Colon (tissue), 2 donors: ENCODE measurements at regions not wholly inside any gene's neighbourhood (a gene's known extent, or its start where the extent isn't known, plus 50 kb on each side); places are given as distances from the start of the nearest gene placed in this dataset.

ENCODE experiments used
- FAIRE-seq: peaks from 2 replicates; lab custom pipeline; 2012; peaks lifted over from hg19 to GRCh38; lab: Jason Lieb, UNC
- donor health status: control.
- donor health status: control.

GRCh38 chr1:81478219-81478618, 322.5 kb upstream of the ADGRL2 start:
- FAIRE-seq, result no peak

DNA sequence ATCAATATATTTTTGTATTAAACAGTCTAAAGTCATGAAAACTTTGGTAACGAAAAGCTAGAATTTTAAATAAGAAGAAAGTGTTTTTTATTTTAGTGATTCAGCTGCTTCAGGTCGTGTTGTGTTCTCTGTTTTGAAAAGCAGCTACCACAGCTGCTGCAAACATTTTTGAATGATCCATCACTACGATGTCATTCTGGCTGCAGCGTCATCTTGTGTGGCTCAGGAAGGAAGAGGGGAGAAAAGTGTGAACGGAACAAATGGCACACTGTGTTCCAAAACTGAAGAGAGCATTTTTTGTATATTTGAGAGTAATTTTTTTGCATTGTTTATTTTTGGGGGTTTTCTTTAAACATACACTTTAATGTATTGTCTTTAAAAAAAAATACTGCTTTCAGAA, 323.0 kb upstream of the ADGRL2 start:
- FAIRE-seq, result no peak

- no peak for FAIRE-seq
These were observed 328.3 kb upstream of the ADGRL2 start for GRCh38 chr1:81472387-81472786.

- FAIRE-seq, result no peak
These were observed 329.5 kb upstream of the ADGRL2 start for GRCh38 chr1:81471255-81471654.

GRCh38 chr1:81470275-81470674, 330.5 kb upstream of the ADGRL2 start:
- FAIRE-seq, result no peak

GRCh38 chr1:81467383-81467782, 333.4 kb upstream of the ADGRL2 start:
- FAIRE-seq, result no peak

DNA sequence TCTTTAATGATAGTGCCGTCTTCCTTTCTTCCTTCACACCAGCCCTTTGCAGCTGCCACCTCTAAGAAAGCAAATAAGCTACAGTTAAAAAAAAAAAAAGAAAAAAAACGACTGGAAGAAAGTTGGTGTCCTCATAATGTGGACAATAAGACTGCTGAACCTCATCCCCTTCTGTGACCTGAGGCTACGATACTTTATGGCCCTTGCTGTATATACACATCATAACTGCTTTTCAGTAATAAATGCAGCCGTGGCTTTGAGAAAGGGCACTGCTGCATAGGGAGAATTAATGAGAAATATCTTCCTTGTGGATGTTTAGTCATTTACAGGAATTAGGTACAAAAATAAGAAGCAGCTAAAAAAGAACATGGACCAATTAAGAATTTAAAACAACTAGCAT, 333.8 kb upstream of the ADGRL2 start:
- no peak for FAIRE-seq

DNA sequence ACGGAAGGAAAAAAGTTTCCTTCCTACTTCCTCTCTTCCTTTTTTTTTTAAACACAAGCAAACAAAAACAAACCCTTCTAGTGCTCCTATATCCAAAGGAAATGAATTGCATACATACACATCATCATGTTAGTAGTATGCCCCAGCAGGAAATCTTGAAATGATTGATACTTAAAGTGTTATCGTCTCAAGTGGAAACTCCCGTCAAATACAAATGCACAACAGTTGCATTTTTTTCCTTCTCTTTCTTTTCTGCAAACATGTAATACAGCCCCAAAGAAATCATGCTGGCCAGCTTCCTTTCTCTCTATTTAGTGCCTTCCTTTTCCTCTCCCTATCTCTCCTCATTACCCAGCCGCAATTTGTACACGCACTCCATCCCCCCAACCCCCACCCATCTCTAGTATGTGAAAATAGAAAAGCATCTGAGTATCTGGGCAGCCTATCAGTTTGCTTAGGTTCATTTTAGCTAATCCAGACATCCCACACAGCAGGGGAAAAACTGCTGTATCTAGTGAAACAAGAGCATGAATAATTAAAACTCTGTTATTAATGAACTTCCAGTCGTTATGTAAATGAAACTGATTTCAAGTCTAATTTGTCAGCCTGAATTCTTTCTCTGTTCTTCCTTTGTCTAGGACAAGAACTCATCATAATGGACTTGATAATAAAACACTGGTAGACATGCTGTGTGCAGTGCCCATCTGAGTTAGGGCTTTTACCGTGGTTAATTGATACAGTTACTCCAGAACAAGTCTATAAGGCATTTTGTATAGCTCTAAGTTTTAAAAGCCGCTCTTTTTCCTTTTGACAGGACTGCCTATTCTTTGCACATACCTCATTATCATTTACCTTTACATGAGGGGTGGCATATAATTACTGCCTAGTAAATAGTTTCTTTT, 336.5 kb upstream of the ADGRL2 start:
- no peak for FAIRE-seq

DNA sequence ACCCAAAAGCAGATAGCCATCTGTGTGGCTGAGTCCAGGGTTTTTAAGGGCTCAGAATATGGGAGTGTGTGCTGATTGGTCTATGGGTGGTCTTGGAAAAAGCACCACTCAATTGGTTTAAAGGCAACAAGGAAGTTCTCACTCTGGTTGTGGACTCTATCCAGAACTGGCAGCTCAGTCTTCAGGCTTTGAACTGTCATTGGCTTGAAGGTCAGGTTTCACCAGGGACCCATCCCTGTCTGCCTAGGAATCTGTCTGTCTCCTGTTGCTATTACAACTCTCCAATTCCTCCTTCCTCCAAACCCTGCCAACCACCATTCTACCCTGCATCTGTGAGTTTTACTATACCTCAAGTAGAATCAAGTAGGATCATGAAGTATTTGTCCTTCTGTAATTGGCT, 341.7 kb upstream of the ADGRL2 start:
- FAIRE-seq, result no peak

DNA sequence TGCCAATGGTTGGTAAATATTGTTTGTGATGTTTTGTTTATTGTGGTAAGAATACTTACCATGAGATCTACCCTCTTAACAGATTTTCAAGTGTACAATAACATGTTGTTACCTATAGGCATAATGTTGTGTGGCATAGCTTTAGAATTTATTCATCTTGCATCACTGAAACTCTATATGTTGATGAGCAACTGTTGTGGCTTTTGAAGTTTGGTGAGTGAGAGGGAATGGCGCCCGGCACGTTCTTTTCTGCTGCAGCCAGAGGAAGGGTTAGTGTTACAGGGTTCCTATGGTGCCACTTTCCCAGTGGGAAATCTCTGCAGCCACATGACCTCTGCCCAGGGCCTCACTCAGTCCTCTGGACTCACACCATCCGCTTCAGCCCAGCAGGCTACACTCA, 342.5 kb upstream of the ADGRL2 start:
- FAIRE-seq, result no peak

GRCh38 chr1:81455481-81455880, 345.3 kb upstream of the ADGRL2 start:
- no peak for FAIRE-seq

- FAIRE-seq, result no peak
These were observed 346.8 kb upstream of the ADGRL2 start for GRCh38 chr1:81453971-81454370.

DNA sequence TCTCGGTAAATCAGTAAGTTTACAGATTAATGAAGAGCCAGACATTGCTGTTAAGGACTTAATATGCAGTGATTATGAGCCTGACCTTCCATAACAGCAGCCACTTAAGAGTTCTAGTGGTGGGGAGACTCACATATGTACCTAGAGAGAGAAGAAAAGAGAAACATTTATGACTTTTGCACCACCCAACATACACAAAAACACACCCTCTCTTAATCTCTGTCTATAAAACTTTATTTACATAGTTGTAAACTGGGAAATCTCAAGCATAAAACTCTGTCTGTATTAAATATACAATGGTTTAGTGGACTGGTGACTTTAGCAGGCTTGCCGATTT, 347.4 kb upstream of the ADGRL2 start:
- peak; percentile 45 for FAIRE-seq

DNA sequence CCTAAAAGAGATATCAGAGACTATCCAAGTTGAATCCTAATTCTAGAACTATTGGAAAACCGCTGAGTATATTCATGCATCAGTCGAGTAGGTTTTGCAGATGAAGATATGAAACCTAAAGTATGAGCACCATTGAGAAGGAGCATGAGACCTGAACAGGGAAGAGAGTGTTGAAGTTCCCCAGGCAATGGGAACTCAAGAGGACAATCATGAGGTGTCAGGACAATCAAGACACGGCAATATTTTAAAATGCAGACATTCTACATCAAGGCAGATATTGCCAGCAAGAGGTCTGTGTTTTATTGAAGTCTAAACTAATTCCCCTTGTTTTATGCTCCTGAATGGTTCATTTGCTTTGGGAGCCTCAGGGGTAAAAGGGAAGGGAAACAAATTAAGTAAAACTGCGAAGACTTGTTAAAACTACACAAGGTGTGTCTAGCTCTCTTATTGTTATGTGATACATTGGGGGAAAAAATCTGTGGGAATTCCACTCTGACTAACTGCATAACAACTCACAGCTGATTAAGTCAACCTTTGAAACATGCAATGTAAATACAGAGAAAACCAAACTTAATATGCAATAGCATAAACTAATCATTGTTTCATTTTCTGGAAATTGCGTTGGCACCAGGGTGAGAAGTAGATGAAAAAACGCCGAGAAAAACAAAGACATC, 347.9 kb upstream of the ADGRL2 start:
- no peak for FAIRE-seq

- FAIRE-seq, result no peak
These were observed 350.9 kb upstream of the ADGRL2 start for GRCh38 chr1:81449786-81450185.

DNA sequence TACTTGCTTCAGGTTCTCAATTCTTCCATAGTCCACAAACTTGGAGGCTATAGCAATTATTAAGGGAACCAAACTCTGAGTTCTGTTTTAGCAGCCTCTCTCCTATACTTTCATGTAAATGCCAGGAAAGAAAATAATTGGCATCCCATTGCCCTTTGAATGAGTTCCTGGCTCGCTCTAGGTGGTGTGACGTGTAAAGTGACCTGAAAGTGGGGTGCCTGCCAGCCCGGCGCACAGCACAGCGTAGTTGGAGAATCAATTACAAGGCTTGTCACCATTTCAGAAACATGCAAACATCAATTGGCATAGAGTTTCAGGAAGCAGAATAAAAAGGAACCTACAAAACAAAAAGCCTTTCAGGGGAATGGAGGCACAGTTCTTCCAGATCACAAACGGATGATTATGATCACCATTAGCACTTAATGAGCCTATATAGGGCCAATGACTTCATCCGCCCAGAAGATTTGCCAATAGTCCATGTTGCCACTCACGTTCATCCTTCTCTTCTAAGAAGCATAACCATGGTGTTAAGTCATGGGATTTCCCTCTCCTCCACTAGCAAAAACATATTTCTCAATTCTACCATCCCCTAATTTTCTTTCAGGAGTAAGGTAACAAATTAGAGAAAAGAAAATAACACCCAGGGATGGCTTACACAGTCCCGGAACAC, 354.6 kb upstream of the ADGRL2 start:
- FAIRE-seq, result no peak

DNA sequence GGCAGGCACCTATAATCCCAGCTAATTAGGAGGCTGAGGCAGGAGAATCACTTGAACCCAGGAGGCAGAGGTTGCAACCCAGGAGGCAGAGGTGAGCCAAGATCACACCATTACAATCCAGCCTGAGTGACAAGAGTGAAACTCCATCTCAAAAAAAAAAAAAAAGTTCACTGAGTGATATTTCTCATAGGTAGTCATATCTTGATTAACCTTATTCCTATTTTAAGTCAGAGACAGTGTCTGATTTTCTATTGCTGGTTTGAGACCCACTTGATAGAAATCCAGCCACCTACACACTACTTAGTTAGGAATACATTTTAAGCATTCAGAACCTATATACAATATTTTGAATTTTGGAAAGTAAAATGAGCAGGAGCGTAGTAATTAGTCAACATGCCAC, 357.4 kb upstream of the ADGRL2 start:
- FAIRE-seq, result no peak

GRCh38 chr1:81439046-81439823, 361.5 kb upstream of the ADGRL2 start:
- FAIRE-seq, result no peak

DNA sequence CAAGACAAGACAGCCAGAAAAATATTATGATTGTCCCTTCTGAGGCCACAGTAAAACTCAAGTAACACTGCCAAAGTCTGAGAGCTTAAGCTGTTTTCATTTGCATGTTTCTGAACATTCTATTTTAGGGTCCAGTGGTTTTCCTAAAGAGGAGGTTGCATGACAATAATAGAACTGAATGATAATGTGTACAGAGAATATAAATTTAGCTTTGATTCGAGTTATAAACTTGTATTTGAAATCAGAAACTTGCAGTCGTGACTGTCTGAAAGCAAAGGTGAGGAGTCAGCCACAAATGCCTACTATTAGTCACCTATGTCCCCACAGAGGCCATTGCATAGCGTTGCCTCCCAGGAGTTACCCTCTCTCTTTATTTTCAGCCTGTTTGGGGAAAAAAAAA, 363.1 kb upstream of the ADGRL2 start:
- FAIRE-seq, result no peak

- no peak for FAIRE-seq
These were observed 363.5 kb upstream of the ADGRL2 start for GRCh38 chr1:81437213-81437612.

GRCh38 chr1:81435175-81435574, 365.6 kb upstream of the ADGRL2 start:
- no peak for FAIRE-seq

GRCh38 chr1:81433676-81434075, 367.1 kb upstream of the ADGRL2 start:
- no peak for FAIRE-seq
